ENCODE measurements at regions not wholly inside any gene's neighbourhood (a gene's known extent, or its start where the extent isn't known, plus 50 kb on each side); places are given as distances from the start of the nearest gene placed in this dataset.
A peak's percentile ranks its signal among the peaks of the same experiment; 100 is the strongest.

DNA sequence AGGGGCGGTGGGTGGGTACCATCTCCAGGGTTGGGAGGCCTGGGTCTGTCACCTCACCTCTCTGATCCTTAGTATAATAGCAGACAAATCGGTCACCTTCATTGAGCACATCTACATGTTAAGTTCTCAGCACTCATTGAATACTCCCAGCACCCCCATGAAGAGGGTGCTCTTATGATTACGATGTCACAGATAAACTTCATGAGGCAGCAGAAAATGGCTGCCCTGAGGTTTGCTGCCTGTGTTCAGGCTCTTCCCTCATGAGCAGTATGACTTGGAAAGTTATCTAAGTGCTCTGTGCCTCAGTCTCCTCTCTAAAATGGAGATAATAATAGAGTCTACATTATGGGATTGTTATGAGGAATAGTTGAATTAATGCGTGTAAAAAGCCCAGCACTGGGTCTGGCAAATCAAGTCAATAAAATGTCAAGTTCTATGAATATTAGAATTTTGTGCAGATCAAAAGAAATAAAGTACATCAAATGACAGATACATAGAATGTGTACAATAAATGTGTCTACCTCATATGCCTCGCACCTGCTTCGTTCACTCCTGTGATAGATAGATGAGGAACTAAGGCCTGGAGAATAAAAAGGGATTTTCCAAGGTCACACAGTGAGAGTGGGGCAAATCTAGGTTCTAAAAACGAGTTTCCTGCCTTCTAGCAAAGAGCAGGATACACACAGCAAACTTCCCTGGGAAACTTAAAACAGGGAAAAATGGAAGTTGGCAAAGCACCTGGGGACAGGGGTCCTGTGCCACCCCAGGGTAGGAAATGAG, 142.2 kb upstream of the MRPS22 start:
- Histone ChIP-seq H3K27ac (no peak overlapping the region), H3F3A (ENCODE audit: insufficient read depth, low read depth) (no peaks in the 10 kb centered on the region), H3K27me3 (ENCODE audit: insufficient read depth, low read depth) (no peaks in the 10 kb centered on the region), H3K4me1 (replicated peaks; ENCODE audit: insufficient read depth) (no peaks in the 10 kb centered on the region), H3K4me2 (peak overlapping the region; percentile 22; the same call in 1 of the 2 replicates), H3K36me3 (ENCODE audit: low read depth) (no peaks in the 10 kb centered on the region), H3K9me2 (ENCODE audit: insufficient read depth) (no peaks in the 10 kb centered on the region; the same call in 1 of the 2 replicates), H2AFZ (no peak overlapping the region), H3K4me3 (no peak overlapping the region), H3K79me2 (ENCODE audit: low read depth) (no peaks in the 10 kb centered on the region), H3K9me3 (ENCODE audit: insufficient read depth, low read depth) (no peaks in the 10 kb centered on the region), H4K20me1 (ENCODE audit: insufficient read depth) (no peaks in the 10 kb centered on the region)
- TF ChIP-seq, protein P1, sequence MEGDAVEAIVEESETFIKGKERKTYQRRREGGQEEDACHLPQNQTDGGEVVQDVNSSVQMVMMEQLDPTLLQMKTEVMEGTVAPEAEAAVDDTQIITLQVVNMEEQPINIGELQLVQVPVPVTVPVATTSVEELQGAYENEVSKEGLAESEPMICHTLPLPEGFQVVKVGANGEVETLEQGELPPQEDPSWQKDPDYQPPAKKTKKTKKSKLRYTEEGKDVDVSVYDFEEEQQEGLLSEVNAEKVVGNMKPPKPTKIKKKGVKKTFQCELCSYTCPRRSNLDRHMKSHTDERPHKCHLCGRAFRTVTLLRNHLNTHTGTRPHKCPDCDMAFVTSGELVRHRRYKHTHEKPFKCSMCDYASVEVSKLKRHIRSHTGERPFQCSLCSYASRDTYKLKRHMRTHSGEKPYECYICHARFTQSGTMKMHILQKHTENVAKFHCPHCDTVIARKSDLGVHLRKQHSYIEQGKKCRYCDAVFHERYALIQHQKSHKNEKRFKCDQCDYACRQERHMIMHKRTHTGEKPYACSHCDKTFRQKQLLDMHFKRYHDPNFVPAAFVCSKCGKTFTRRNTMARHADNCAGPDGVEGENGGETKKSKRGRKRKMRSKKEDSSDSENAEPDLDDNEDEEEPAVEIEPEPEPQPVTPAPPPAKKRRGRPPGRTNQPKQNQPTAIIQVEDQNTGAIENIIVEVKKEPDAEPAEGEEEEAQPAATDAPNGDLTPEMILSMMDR (conservative IDR thresholded peaks at IDR 0.05), result no peak
- no peak for TF ChIP-seq EZH2 (IDR thresholded peaks at IDR 0.05; ENCODE audit: low read depth)
- ChIA-PET CTCF (no interaction called here), POLR2A (ENCODE audit: unreplicated experiment) (no interaction called here)
- intact Hi-C loops (cut with micrococcal nuclease; ENCODE audit: unreplicated experiment), result loop anchor here (1.0 to 5.0 kb wide), 5 partner anchors 89 to 503 kb away; no protein-coding TSS in a partner anchor
- DNase-seq, result no peak
- no TSS peak for BruUV-seq (replicated peaks)

DNA sequence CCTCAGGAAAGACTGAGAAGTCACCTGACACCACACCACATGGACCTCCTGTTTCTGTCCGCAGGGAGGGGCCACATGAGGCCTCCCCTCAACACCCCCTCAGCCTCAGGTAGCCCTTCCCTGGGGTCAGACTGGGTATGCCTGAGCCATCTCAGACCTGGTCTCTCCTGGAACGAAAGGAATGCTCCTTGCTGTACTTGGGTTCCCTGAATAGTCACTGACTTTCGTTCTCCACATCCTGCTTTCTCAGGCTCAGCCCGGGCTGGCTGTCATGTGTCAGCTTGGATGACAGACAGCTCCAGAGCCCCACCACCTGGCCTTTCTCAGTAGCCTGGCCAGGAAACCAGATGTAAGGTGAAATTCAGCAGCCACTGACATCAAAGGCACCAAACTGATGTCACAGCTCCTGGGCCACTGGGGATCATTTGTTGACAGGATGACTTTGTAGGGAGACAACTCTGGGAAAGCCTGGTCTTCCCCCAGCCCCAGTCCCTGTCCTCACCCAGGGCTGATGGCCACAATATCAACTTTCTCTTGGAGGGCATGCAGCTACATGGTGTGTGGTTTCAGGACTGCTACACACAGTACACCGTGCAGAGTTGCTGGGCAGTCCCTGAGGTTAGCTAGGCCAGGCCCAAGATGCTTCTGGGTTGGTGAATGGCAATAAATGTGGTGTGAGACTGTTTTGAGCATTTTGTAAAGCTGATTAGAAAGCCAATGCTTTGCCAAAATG, 141.4 kb upstream of the MRPS22 start:
- POLR2A ChIA-PET (ENCODE audit: unreplicated experiment), result no interaction called here
- Histone ChIP-seq H3K27ac (no peak overlapping the region), H3K9me2 (ENCODE audit: insufficient read depth) (no peaks in the 10 kb centered on the region; the same call in 1 of the 2 replicates), H3K27me3 (ENCODE audit: insufficient read depth, low read depth) (no peaks in the 10 kb centered on the region), H3K4me1 (replicated peaks; ENCODE audit: insufficient read depth) (no peaks in the 10 kb centered on the region), H3F3A (ENCODE audit: insufficient read depth, low read depth) (no peaks in the 10 kb centered on the region), H2AFZ (no peak overlapping the region), H3K4me2 (peak overlapping the region; percentile 22; the same call in 1 of the 2 replicates), H3K9me3 (ENCODE audit: insufficient read depth, low read depth) (no peaks in the 10 kb centered on the region), H3K79me2 (ENCODE audit: low read depth) (no peaks in the 10 kb centered on the region), H3K4me3 (no peak overlapping the region), H3K36me3 (ENCODE audit: low read depth) (no peaks in the 10 kb centered on the region), H4K20me1 (ENCODE audit: insufficient read depth) (no peaks in the 10 kb centered on the region)
- TF ChIP-seq, protein P1 (conservative IDR thresholded peaks at IDR 0.05), result no peak
- TF ChIP-seq EZH2 (IDR thresholded peaks at IDR 0.05; ENCODE audit: low read depth), result no peak
- intact Hi-C loops (cut with micrococcal nuclease; ENCODE audit: unreplicated experiment), result loop anchor here (1.0 to 5.0 kb wide), 5 partner anchors 90 to 504 kb away; no protein-coding TSS in a partner anchor
- CTCF ChIA-PET, result no interaction called here
- BruUV-seq (replicated peaks), result no TSS peak
- DNase-seq, result peak; percentile 59 to 72

DNA sequence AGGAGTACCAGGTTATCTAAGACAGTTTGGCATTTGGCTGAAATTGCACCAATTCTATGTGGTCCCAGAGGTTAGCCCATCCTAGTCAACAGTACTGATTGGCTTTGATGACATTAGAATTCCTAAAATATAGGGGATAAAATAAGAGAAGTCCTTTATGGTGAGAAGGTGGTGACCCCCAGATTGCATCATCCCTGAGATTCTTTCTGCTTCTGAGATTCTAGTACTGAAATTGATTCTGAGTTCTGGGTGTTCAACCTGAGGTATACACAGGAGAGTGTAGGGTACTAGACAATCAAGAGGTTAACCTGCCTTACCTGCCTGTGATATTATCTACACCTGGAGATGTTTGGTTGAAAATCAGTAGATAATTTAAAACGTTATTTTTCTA, 140.9 kb upstream of the MRPS22 start:
- Histone ChIP-seq H3K36me3 (ENCODE audit: low read depth) (no peaks in the 10 kb centered on the region), H3K27ac (no peak overlapping the region), H3K9me2 (ENCODE audit: insufficient read depth) (no peaks in the 10 kb centered on the region; the same call in 1 of the 2 replicates), H3F3A (ENCODE audit: insufficient read depth, low read depth) (no peaks in the 10 kb centered on the region), H2AFZ (no peak overlapping the region), H3K4me3 (no peak overlapping the region), H3K4me2 (no peak overlapping the region), H3K79me2 (ENCODE audit: low read depth) (no peaks in the 10 kb centered on the region), H4K20me1 (ENCODE audit: insufficient read depth) (no peaks in the 10 kb centered on the region), H3K4me1 (replicated peaks; ENCODE audit: insufficient read depth) (no peaks in the 10 kb centered on the region), H3K27me3 (ENCODE audit: insufficient read depth, low read depth) (no peaks in the 10 kb centered on the region), H3K9me3 (ENCODE audit: insufficient read depth, low read depth) (no peaks in the 10 kb centered on the region)
- intact Hi-C loops (cut with micrococcal nuclease; ENCODE audit: unreplicated experiment), result loop anchor here (1.0 to 5.0 kb wide), 5 partner anchors 91 to 504 kb away; no protein-coding TSS in a partner anchor
- TF ChIP-seq, protein P1 (conservative IDR thresholded peaks at IDR 0.05), result no peak
- no peak for TF ChIP-seq EZH2 (IDR thresholded peaks at IDR 0.05; ENCODE audit: low read depth)
- no peak for DNase-seq
- no TSS peak for BruUV-seq (replicated peaks)
- CTCF ChIA-PET, result no interaction called here
- POLR2A ChIA-PET (ENCODE audit: unreplicated experiment), result no interaction called here

Data from PC-9 (cell line).